OCI-LY3 (cell line): ENCODE measurements at regions not wholly inside any gene's neighbourhood (a gene's known extent, or its start where the extent isn't known, plus 50 kb on each side); places are given as distances from the start of the nearest gene placed in this dataset.

Source experiments
- CTCF ChIP-seq: fragments of 200-600, 300-600 bp; sonication (generic); IDR thresholded peaks from 2 replicates; pipeline ENCODE4 v1.5.1; 2014; ENCODE audit warnings: antibody characterized with exemption, low read length, low read depth
- EZH2phosphoT487 ChIP-seq: fragments of 200-600 bp; shearing (Covaris generic); IDR thresholded peaks from 2 replicates; pipeline ENCODE4 v1.6.1; 2018; ENCODE audit warnings: antibody characterized with exemption, mixed run types, low read depth

GRCh38 chrX:1941321-1941720, 326.5 kb downstream of the ASMT start:
- TF ChIP-seq CTCF (no peak), EZH2phosphoT487 (no peak)
